IMR-90 (cell line): ENCODE measurements at regions not wholly inside any gene's neighbourhood (a gene's known extent, or its start where the extent isn't known, plus 50 kb on each side); places are given as distances from the start of the nearest gene placed in this dataset.
"Not testable (repeated sequence)": the region's sequence is repeated elsewhere in the genome, so short reads cannot be mapped to it uniquely, and the experiment has no call there.

ENCODE experiments used
- ATAC-seq: fragments of 200-7000 bp; cut with Tn5 transposase; 2 replicates; pipeline ENCODE4 v1.9.1; 2020; ENCODE audit warnings: low read depth, mild to moderate bottlenecking, moderate library complexity
- BruUV-seq: library from RNA; stranded (reverse); fragments of 400-500 nt; replicated peaks from 2 replicates; lab custom pipeline; 2021; lab: Mats Ljungman, UMichigan
- CTCF ChIA-PET: fragments of 300-600 bp; formaldehyde crosslinking; extraction: SDS; loops from one replicate; lab custom pipeline; 2021; ENCODE audit warnings: antibody characterized with exemption; lab: Yijun Ruan, JAX
- POLR2A ChIA-PET: fragments of 300-600 bp; sonication (Branson Sonifier 250); formaldehyde crosslinking; loops from one replicate; lab custom pipeline; 2022; ENCODE audit warnings: antibody characterized with exemption; ENCODE audit not compliant: unreplicated experiment; lab: Charles Lee
- DNase-seq: peaks from one replicate; pipeline ENCODE4 v3.0.0; 2013
- H2AFZ ChIP-seq: replicated peaks from 2 replicates; pipeline ENCODE3; 2013; ENCODE audit warnings: low read length, mild to moderate bottlenecking; ENCODE audit not compliant: poor library complexity
- H2AK5ac ChIP-seq: 2 replicates; pipeline ENCODE4 v1.6.1; 2013; ENCODE audit warnings: low read depth, low read length, inconsistent platforms
- H2AK9ac ChIP-seq: replicated peaks from 2 replicates; pipeline ENCODE3; 2013; ENCODE audit warnings: mild to moderate bottlenecking, low read depth, low read length, moderate library complexity; ENCODE audit not compliant: poor library complexity
- H2BK120ac ChIP-seq: 2 replicates; pipeline ENCODE4 v1.6.1; 2013; ENCODE audit warnings: low read depth, low read length, inconsistent platforms
- H2BK15ac ChIP-seq: 3 replicates; pipeline ENCODE4 v1.6.1; 2013; ENCODE audit warnings: low read depth, low read length, inconsistent platforms
- H2BK20ac ChIP-seq: 2 replicates; pipeline ENCODE4 v1.6.1; 2013; ENCODE audit warnings: low read depth, mild to moderate bottlenecking, inconsistent platforms, low read length, moderate library complexity
- H2BK5ac ChIP-seq: 2 replicates; pipeline ENCODE4 v1.6.1; 2013; ENCODE audit warnings: mild to moderate bottlenecking, low read depth, low read length, inconsistent platforms; ENCODE audit not compliant: poor library complexity, severe bottlenecking
- H3K14ac ChIP-seq: replicated peaks from 2 replicates; pipeline ENCODE4 v1.6.1; 2013; ENCODE audit warnings: low read depth, low read length, inconsistent platforms
- H3K18ac ChIP-seq: 2 replicates; pipeline ENCODE4 v1.6.1; 2013; ENCODE audit warnings: low read depth, low read length, control low read depth
- H3K23ac ChIP-seq: 2 replicates; pipeline ENCODE4 v1.6.1; 2013; ENCODE audit warnings: low read depth, low read length, inconsistent platforms
- H3K27ac ChIP-seq: 2 replicates; pipeline ENCODE4 v1.5.1; 2013; ENCODE audit warnings: mild to moderate bottlenecking, control low read depth, low read length; ENCODE audit not compliant: insufficient read depth
- H3K27me3 ChIP-seq: 2 replicates; pipeline ENCODE4 v1.6.1; 2013; ENCODE audit warnings: low read length; ENCODE audit not compliant: control insufficient read depth, insufficient read depth
- H3K36me3 ChIP-seq: 2 replicates; pipeline ENCODE4 v1.6.1; 2013; ENCODE audit warnings: low read length, mixed read lengths; ENCODE audit not compliant: control insufficient read depth, insufficient read depth
- H3K4ac ChIP-seq: 2 replicates; pipeline ENCODE4 v1.6.1; 2013; ENCODE audit warnings: low read depth, low read length, inconsistent platforms
- H3K4me1 ChIP-seq: 2 replicates; pipeline ENCODE4 v1.6.1; 2013; ENCODE audit warnings: low read length, mixed read lengths; ENCODE audit not compliant: control insufficient read depth, insufficient read depth
- H3K4me2 ChIP-seq: 2 replicates; pipeline ENCODE4 v1.6.1; 2013; ENCODE audit warnings: low read depth, mild to moderate bottlenecking, control low read depth, low read length, moderate library complexity
- H3K4me3 ChIP-seq: 2 replicates; pipeline ENCODE4 v1.5.1; 2013; ENCODE audit warnings: low read depth, mild to moderate bottlenecking, control low read depth, low read length, moderate library complexity; ENCODE audit not compliant: insufficient read depth
- H3K56ac ChIP-seq: 2 replicates; pipeline ENCODE4 v1.6.1; 2013; ENCODE audit warnings: low read length, inconsistent platforms; ENCODE audit not compliant: insufficient read depth; ENCODE audit errors: extremely low read depth
- H3K79me1 ChIP-seq, 2 experiments: 2 replicates each; pipeline ENCODE4 v1.6.1; 2013; ENCODE audit warnings: low read length in 2 of 2, inconsistent platforms in 1 of 2, low read depth in 1 of 2
- H3K9ac ChIP-seq: 2 replicates; pipeline ENCODE4 v1.6.1; 2013; ENCODE audit warnings: low read depth, low read length, control low read depth
- H3K9me1 ChIP-seq: 2 replicates; pipeline ENCODE4 v1.6.1; 2013; ENCODE audit warnings: low read length, inconsistent platforms; ENCODE audit not compliant: insufficient read depth
- H3K9me3 ChIP-seq: 2 replicates; pipeline ENCODE4 v1.6.1; 2013; ENCODE audit warnings: low read length; ENCODE audit not compliant: control insufficient read depth, insufficient read depth
- H4K20me1 ChIP-seq: 2 replicates; pipeline ENCODE4 v1.6.1; 2013; ENCODE audit warnings: low read length, inconsistent platforms; ENCODE audit not compliant: insufficient read depth
- H4K5ac ChIP-seq: 2 replicates; pipeline ENCODE4 v1.6.1; 2013; ENCODE audit warnings: mild to moderate bottlenecking, low read depth, low read length, control low read depth
- H4K8ac ChIP-seq, 2 experiments: 2 replicates each; pipeline ENCODE4 v1.6.1; 2013; ENCODE audit warnings: low read depth in 2 of 2, low read length in 2 of 2, control low read depth in 1 of 2, inconsistent platforms in 1 of 2
- H4K91ac ChIP-seq: 2 replicates; pipeline ENCODE4 v1.6.1; 2013; ENCODE audit warnings: low read depth, low read length, inconsistent platforms; ENCODE audit not compliant: insufficient read depth
- BHLHE40 ChIP-seq: fragments of 150-350 bp; IDR thresholded peaks from 2 replicates; pipeline ENCODE4 v1.6.1; 2016; ENCODE audit warnings: mild to moderate bottlenecking, low read depth, low read length
- FOS ChIP-seq: fragments of 150-350 bp; IDR thresholded peaks from 2 replicates; pipeline ENCODE4 v1.6.1; 2016; ENCODE audit warnings: low read depth, low read length
- MAZ ChIP-seq: IDR thresholded peaks from 2 replicates; pipeline ENCODE4 v1.6.1; 2012; ENCODE audit warnings: low read depth, mild to moderate bottlenecking, low read length, improper control_type of control experiment, moderate library complexity, borderline replicate concordance
- WGBS, 2 experiments: methylation state at CpG; one replicate each; pipeline versions ENCODE4 v1.1.5 to v1.1.7; 2013; ENCODE audit warnings: missing lambda C conversion rate in 2 of 2; ENCODE audit not compliant: insufficient read length in 1 of 2; ENCODE audit errors: extremely low coverage in 2 of 2; 5-methylcytosine and 5-hydroxymethylcytosine counted together
- dilution Hi-C: fragments of 300-500 bp; cut with HindIII; formaldehyde crosslinking; loops from one replicate; pipeline ENCODE4 v1.14.3; 2018; ENCODE audit warnings: low sequenced_read_pairs; ENCODE audit not compliant: unreplicated experiment
- in situ Hi-C: fragments of 300-500 bp; cut with MboI; formaldehyde crosslinking; loops from 3 replicates; pipeline ENCODE4 v1.14.3; 2019; ENCODE audit warnings: low sequenced_read_pairs, inconsistent platforms, mixed read lengths
- intact Hi-C: fragments of 100-400 bp; cut with micrococcal nuclease; formaldehyde crosslinking; loops from 2 replicates; pipeline ENCODE4 v1.10.0; 2022
- TF ChIP-seq, protein P1 (sequence below): fragments of 150-350 bp; IDR thresholded peaks from 2 replicates; pipeline ENCODE4 v1.6.1; 2017; ENCODE audit warnings: mild to moderate bottlenecking, antibody characterized with exemption, low read length, low read depth

DNA sequence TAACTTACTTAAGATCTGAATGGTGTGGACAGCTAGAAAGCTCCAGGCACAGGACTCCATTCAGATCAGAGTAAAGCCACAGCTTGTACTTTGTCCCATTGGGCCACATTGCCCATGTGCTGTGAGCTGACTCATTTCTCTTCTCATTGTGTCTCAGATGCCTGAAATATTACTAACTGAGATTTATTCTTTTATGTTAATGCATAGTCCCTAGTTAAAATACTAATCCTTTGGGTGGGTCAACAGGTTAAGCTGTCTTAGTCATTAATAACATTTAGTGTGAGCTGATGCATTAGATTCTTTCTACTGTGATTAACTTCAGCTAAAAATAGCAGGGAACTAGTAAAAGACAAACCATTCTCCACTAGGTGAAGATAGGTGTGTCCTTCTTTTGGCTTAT, 104.7 kb upstream of the ARMC3 start:
- H3K56ac ChIP-seq = no peak overlapping the region
- DNase-seq (peak; percentile 85), ATAC-seq (peak; percentile 79)
- no peak overlapping the region for H3K14ac ChIP-seq
- peak overlapping the region; percentile 78; the same call in 1 of the 2 replicates for H2BK120ac ChIP-seq
- TF ChIP-seq MAZ = no peak
- 0 out of 2 replicates have a peak, but pooled peaks have one; percentile 8 for TF ChIP-seq FOS
- 0 out of 2 replicates have a peak, but pooled peaks have one; percentile 19 for TF ChIP-seq BHLHE40
- TF ChIP-seq, protein P1, sequence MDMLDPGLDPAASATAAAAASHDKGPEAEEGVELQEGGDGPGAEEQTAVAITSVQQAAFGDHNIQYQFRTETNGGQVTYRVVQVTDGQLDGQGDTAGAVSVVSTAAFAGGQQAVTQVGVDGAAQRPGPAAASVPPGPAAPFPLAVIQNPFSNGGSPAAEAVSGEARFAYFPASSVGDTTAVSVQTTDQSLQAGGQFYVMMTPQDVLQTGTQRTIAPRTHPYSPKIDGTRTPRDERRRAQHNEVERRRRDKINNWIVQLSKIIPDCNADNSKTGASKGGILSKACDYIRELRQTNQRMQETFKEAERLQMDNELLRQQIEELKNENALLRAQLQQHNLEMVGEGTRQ = peak; percentile 98
- H3K4me1 ChIP-seq = peaks cover 11% of the 10 kb centered on the region
- H2BK15ac ChIP-seq = no peak overlapping the region
- H3K18ac ChIP-seq = no peak overlapping the region
- H3K27me3 ChIP-seq = no peaks in the 10 kb centered on the region
- H3K4ac ChIP-seq = peak overlapping the region; percentile 71; the same call in 1 of the 2 replicates
- no peaks in the 10 kb centered on the region for H4K20me1 ChIP-seq
- no peaks in the 10 kb centered on the region for H3K79me1 ChIP-seq
- no peak overlapping the region for H4K8ac ChIP-seq
- H4K5ac ChIP-seq = no peak overlapping the region
- no peak overlapping the region for H2AFZ ChIP-seq
- in situ Hi-C loops = loop anchor here (10.0 to 25.0 kb wide), 2 partner anchors 236 to 498 kb away; partner anchors contain the start of gene BMI1
- peak overlapping the region; percentile 87; the same call in 1 of the 2 replicates for H2BK20ac ChIP-seq
- intact Hi-C loops = no loop called here
- dilution Hi-C loops = no loop called here
- H3K9me1 ChIP-seq = peaks cover 5% of the 10 kb centered on the region; the same call in 1 of the 2 replicates
- ChIA-PET POLR2A (no interaction called here), CTCF (no interaction called here)
- no peak overlapping the region for H3K4me3 ChIP-seq
- no peak overlapping the region for H2AK5ac ChIP-seq
- H4K91ac ChIP-seq = no peak overlapping the region; the same call in 1 of the 2 replicates
- no peak overlapping the region for H3K9ac ChIP-seq
- H3K23ac ChIP-seq = no peak overlapping the region
- BruUV-seq = no TSS peak
- H2BK5ac ChIP-seq = no peak overlapping the region
- H3K4me2 ChIP-seq = no peak overlapping the region
- H2AK9ac ChIP-seq = no peak overlapping the region
- H3K27ac ChIP-seq = no peak overlapping the region
- H3K9me3 ChIP-seq = no peaks in the 10 kb centered on the region
- no peaks in the 10 kb centered on the region for H3K36me3 ChIP-seq

DNA sequence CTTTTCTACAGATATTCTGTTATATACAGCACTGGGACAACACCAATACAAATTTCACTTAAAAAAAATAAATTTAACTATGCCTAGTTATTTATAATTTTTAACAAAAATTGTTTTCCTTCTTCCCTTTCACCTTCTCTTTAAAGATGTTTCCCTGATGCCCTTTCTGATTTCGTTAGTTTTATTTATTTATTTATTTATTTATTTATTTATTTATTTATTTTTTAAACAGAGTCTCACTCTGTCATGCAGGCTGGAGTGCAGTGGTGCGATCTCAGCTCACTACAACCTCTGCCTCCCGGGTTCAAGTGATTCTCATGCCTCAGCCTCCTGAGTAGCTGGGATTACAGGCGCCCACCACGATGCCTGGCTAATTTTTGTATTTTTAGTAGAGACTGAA, 105.9 kb upstream of the ARMC3 start:
- H3K9me3 ChIP-seq, H4K20me1 ChIP-seq, H3K14ac ChIP-seq, H4K5ac ChIP-seq, H4K91ac ChIP-seq, H3K36me3 ChIP-seq, H2BK15ac ChIP-seq, H3K23ac ChIP-seq, H3K79me1 ChIP-seq, ATAC-seq, H3K9me1 ChIP-seq, H2AK5ac ChIP-seq, H4K8ac ChIP-seq, intact Hi-C loops, BruUV-seq, dilution Hi-C loops, H3K9ac ChIP-seq, H3K18ac ChIP-seq, DNase-seq, POLR2A ChIA-PET, CTCF ChIA-PET, H3K27me3 ChIP-seq, H3K56ac ChIP-seq, H2AFZ ChIP-seq, H3K4me3 ChIP-seq, H2AK9ac ChIP-seq: not testable (repeated sequence)
- in situ Hi-C loops = loop anchor here (10.0 to 25.0 kb wide), 2 partner anchors 235 to 497 kb away; partner anchors contain the start of gene BMI1
- H3K4me2 ChIP-seq = peak overlapping the region; percentile 73
- 100% methylated on average over 1 of the region's 5 CpGs; no CpG with 5 or more reads in 1 of the 2 experiments for WGBS, 2 experiments
- peak overlapping the region; percentile 45; the same call in 1 of the 2 replicates for H3K27ac ChIP-seq
- H2BK5ac ChIP-seq = peak overlapping the region; percentile 28
- H3K4me1 ChIP-seq = peaks cover 13% of the 10 kb centered on the region
- 0 out of 2 replicates have a peak overlapping the region, but pooled peaks have one; percentile 12 for H3K4ac ChIP-seq
- 0 out of 2 replicates have a peak overlapping the region, but pooled peaks have one; percentile 13 for H2BK20ac ChIP-seq
- H2BK120ac ChIP-seq = peak overlapping the region; percentile 61
